H9 (cell line): ENCODE measurements at regions not wholly inside any gene's neighbourhood (a gene's known extent, or its start where the extent isn't known, plus 50 kb on each side); places are given as distances from the start of the nearest gene placed in this dataset.

Source experiments
- DNase-seq: peaks from one replicate; pipeline ENCODE4 v3.0.0-alpha.2; 2017
- H2AFZ ChIP-seq: one replicate; pipeline ENCODE4 v1.6.1; 2013; ENCODE audit warnings: mild to moderate bottlenecking, low read length, control low read depth, moderate library complexity
- H2AK5ac ChIP-seq: 2 replicates; pipeline ENCODE4 v1.6.1; 2013; ENCODE audit warnings: low read length, control low read depth, mixed read lengths; ENCODE audit not compliant: insufficient read length
- H2BK120ac ChIP-seq: one replicate; pipeline ENCODE4 v1.6.1; 2013; ENCODE audit warnings: low read depth, mild to moderate bottlenecking, low read length, control low read depth, inconsistent platforms; ENCODE audit not compliant: poor library complexity, severe bottlenecking
- H2BK12ac ChIP-seq: 2 replicates; pipeline ENCODE4 v1.6.1; 2013; ENCODE audit warnings: low read length, control low read depth, mixed read lengths, low read depth; ENCODE audit not compliant: insufficient read length
- H2BK15ac ChIP-seq: 2 replicates; pipeline ENCODE4 v1.6.1; 2013; ENCODE audit warnings: low read depth, low read length, control low read depth
- H2BK20ac ChIP-seq: one replicate; pipeline ENCODE4 v1.6.1; 2013; ENCODE audit warnings: low read depth, mild to moderate bottlenecking, low read length, control low read depth, inconsistent platforms; ENCODE audit not compliant: poor library complexity, severe bottlenecking
- H2BK5ac ChIP-seq: 2 replicates; pipeline ENCODE4 v1.6.1; 2013; ENCODE audit warnings: low read length, control low read depth, mixed read lengths; ENCODE audit not compliant: insufficient read length
- H3K14ac ChIP-seq: 2 replicates; pipeline ENCODE4 v1.6.1; 2013; ENCODE audit warnings: low read length, control low read depth; ENCODE audit not compliant: insufficient read depth
- H3K18ac ChIP-seq: 2 replicates; pipeline ENCODE4 v1.6.1; 2013; ENCODE audit warnings: low read depth, mild to moderate bottlenecking, mixed read lengths, low read length, control low read depth; ENCODE audit not compliant: insufficient read length
- H3K23ac ChIP-seq: 2 replicates; pipeline ENCODE4 v1.6.1; 2013; ENCODE audit warnings: low read length, control low read depth, mixed read lengths, low read depth; ENCODE audit not compliant: insufficient read length
- H3K23me2 ChIP-seq: 2 replicates; pipeline ENCODE4 v1.6.1; 2013; ENCODE audit warnings: low read depth, mild to moderate bottlenecking, mixed read lengths, low read length, control low read depth; ENCODE audit not compliant: insufficient read length, poor library complexity, severe bottlenecking
- H3K27ac ChIP-seq: 2 replicates; pipeline ENCODE4 v1.5.1; 2013; ENCODE audit warnings: low read length, control low read depth, mixed read lengths, low read depth; ENCODE audit not compliant: insufficient read length
- H3K27me3 ChIP-seq: 2 replicates; pipeline ENCODE4 v1.6.1; 2013; ENCODE audit warnings: low read length, control low read depth, inconsistent platforms; ENCODE audit not compliant: insufficient read depth
- H3K4ac ChIP-seq: 2 replicates; pipeline ENCODE4 v1.6.1; 2013; ENCODE audit warnings: low read depth, mild to moderate bottlenecking, control low read depth, inconsistent platforms, low read length, moderate library complexity
- H3K4me1 ChIP-seq: 2 replicates; pipeline ENCODE4 v1.6.1; 2013; ENCODE audit warnings: low read length, control low read depth, inconsistent platforms; ENCODE audit not compliant: insufficient read depth
- H3K4me2 ChIP-seq: 2 replicates; pipeline ENCODE4 v1.6.1; 2013; ENCODE audit warnings: low read length, control low read depth, mixed read lengths; ENCODE audit not compliant: insufficient read length, insufficient read depth
- H3K56ac ChIP-seq: 2 replicates; pipeline ENCODE4 v1.6.1; 2013; ENCODE audit warnings: low read depth, mild to moderate bottlenecking, mixed read lengths, low read length, control low read depth; ENCODE audit not compliant: insufficient read length
- H3K79me1 ChIP-seq: 2 replicates; pipeline ENCODE4 v1.6.1; 2013; ENCODE audit warnings: low read depth, mild to moderate bottlenecking, moderate library complexity, low read length, control low read depth, inconsistent platforms; ENCODE audit not compliant: insufficient read depth, poor library complexity, severe bottlenecking
- H3K79me2 ChIP-seq: 2 replicates; pipeline ENCODE4 v1.6.1; 2013; ENCODE audit warnings: low read length, control low read depth, inconsistent platforms; ENCODE audit not compliant: insufficient read depth
- H3K9ac ChIP-seq: 2 replicates; pipeline ENCODE4 v1.6.1; 2013; ENCODE audit warnings: low read length, control low read depth, mixed read lengths; ENCODE audit not compliant: insufficient read length; ENCODE audit errors: extremely low read depth
- H3K9me3 ChIP-seq: one replicate; pipeline ENCODE4 v1.6.1; 2013; ENCODE audit warnings: low read depth, low read length, inconsistent platforms; ENCODE audit not compliant: control insufficient read depth
- H3T11ph ChIP-seq: one replicate; pipeline ENCODE4 v1.6.1; 2013; ENCODE audit warnings: mild to moderate bottlenecking, low read length, control low read depth, inconsistent platforms
- H4K20me1 ChIP-seq: one replicate; pipeline ENCODE4 v1.6.1; 2013; ENCODE audit not compliant: control insufficient read depth, insufficient read length, insufficient read depth
- H4K5ac ChIP-seq: 2 replicates; pipeline ENCODE4 v1.6.1; 2013; ENCODE audit warnings: low read depth, mild to moderate bottlenecking, mixed read lengths, low read length, control low read depth; ENCODE audit not compliant: insufficient read length
- H4K8ac ChIP-seq: replicated peaks from 2 replicates; pipeline ENCODE4 v1.6.1; 2013; ENCODE audit warnings: low read length, control low read depth, mixed read lengths, low read depth; ENCODE audit not compliant: insufficient read length
- H4K91ac ChIP-seq: 2 replicates; pipeline ENCODE4 v1.6.1; 2013; ENCODE audit warnings: low read depth, mild to moderate bottlenecking, moderate library complexity, mixed read lengths, low read length, control low read depth; ENCODE audit not compliant: insufficient read length
- H3K27ac Mint-ChIP-seq, 3 experiments: 2 replicates in 2 of 3; 3 replicates in 1 of 3; pipeline ENCODE4 v1.8.0; 2020 to 2021; ENCODE audit warnings: mixed read lengths in 3 of 3, mild to moderate bottlenecking in 1 of 3, moderate library complexity in 1 of 3
- H3K27me3 Mint-ChIP-seq: 2 replicates; pipeline ENCODE4 v1.8.0; 2021; ENCODE audit warnings: low read depth, mild to moderate bottlenecking, moderate library complexity, mixed read lengths
- H3K36me3 Mint-ChIP-seq, 3 experiments: 2 replicates in 2 of 3; 3 replicates in 1 of 3; pipeline ENCODE4 v1.8.0; 2020 to 2021; ENCODE audit warnings: low read depth in 3 of 3, mixed read lengths in 3 of 3; ENCODE audit not compliant: insufficient read depth in 1 of 3
- H3K4me1 Mint-ChIP-seq, 2 experiments: 2 replicates each; pipeline ENCODE4 v1.8.0; 2020; ENCODE audit warnings: mixed read lengths in 2 of 2
- H3K4me3 Mint-ChIP-seq, 2 experiments: 2 replicates in 1 of 2; 3 replicates in 1 of 2; pipeline ENCODE4 v1.8.0; 2020 to 2021; ENCODE audit warnings: mild to moderate bottlenecking in 2 of 2, mixed read lengths in 2 of 2, moderate library complexity in 1 of 2
- H3K9me3 Mint-ChIP-seq, 2 experiments: 2 replicates in 1 of 2; 3 replicates in 1 of 2; pipeline ENCODE4 v1.8.0; 2020; ENCODE audit warnings: mild to moderate bottlenecking in 2 of 2, mixed read lengths in 2 of 2, moderate library complexity in 1 of 2
- CTCF ChIP-seq: fragments of 200-600 bp; sonication (generic); conservative IDR thresholded peaks from 3 replicates; pipeline ENCODE4 v1.8.0; 2021; ENCODE audit warnings: antibody characterized with exemption, mild to moderate bottlenecking
- WGBS: extraction: QIAGEN DNeasy Blood & Tissue Kit; methylation state at CpG from one replicate; pipeline ENCODE4 v1.1.7; 2013; ENCODE audit warnings: missing lambda C conversion rate, low lambda C conversion rate, mixed read lengths; ENCODE audit not compliant: insufficient read length; ENCODE audit errors: extremely low coverage; 5-methylcytosine and 5-hydroxymethylcytosine counted together

GRCh38 chr9:74304598-74304997 is 192.5 kb upstream of the RORB start:
- H2BK20ac ChIP-seq, result no peak overlapping the region
- H2BK12ac ChIP-seq, result no peak overlapping the region
- no peak overlapping the region for H2BK15ac ChIP-seq
- no peaks in the 10 kb centered on the region for H3K9me3 Mint-ChIP-seq
- H3K56ac ChIP-seq, result no peak overlapping the region
- no peak for TF ChIP-seq CTCF
- no peak overlapping the region for H3K14ac ChIP-seq
- H3K27ac Mint-ChIP-seq, result peak overlapping the region in 2 of 3 experiments; percentile 67 to 89; a peak in 4 of 7 replicates
- H3K27me3 ChIP-seq, result no peaks in the 10 kb centered on the region
- H2BK5ac ChIP-seq, result no peak overlapping the region
- no peak overlapping the region for H3K23ac ChIP-seq
- H3K4me2 ChIP-seq, result no peak overlapping the region
- no peak overlapping the region for H4K8ac ChIP-seq
- no peak for DNase-seq
- H3K23me2 ChIP-seq, result no peaks in the 10 kb centered on the region
- H3K9me3 ChIP-seq, result no peaks in the 10 kb centered on the region
- no peak overlapping the region for H4K5ac ChIP-seq
- no peaks in the 10 kb centered on the region for H3K79me2 ChIP-seq
- H3K4me3 Mint-ChIP-seq, result no peak overlapping the region; a peak in 1 of 5 replicates
- H4K20me1 ChIP-seq, result no peaks in the 10 kb centered on the region
- H3K79me1 ChIP-seq, result no peaks in the 10 kb centered on the region
- no peak overlapping the region for H3K9ac ChIP-seq
- H3K18ac ChIP-seq, result no peak overlapping the region
- no peaks in the 10 kb centered on the region for H3K4me1 ChIP-seq
- H2AFZ ChIP-seq, result no peak overlapping the region
- H3T11ph ChIP-seq, result no peak overlapping the region
- no CpG with 5 or more reads among the region's 1 CpG for WGBS
- no peak overlapping the region for H2BK120ac ChIP-seq
- no peak overlapping the region for H3K4ac ChIP-seq
- no peak overlapping the region for H2AK5ac ChIP-seq
- peaks cover 34 to 41% of the 10 kb centered on the region in 2 experiments for H3K4me1 Mint-ChIP-seq
- H3K36me3 Mint-ChIP-seq, result peaks cover 0 to 2% (median 0%) of the 10 kb centered on the region in 3 experiments; a peak in 1 of 7 replicates
- no peak overlapping the region for H4K91ac ChIP-seq
- H3K27me3 Mint-ChIP-seq, result no peaks in the 10 kb centered on the region
- no peak overlapping the region for H3K27ac ChIP-seq
